IPS DF 4.7 (cell line): ENCODE measurements at regions not wholly inside any gene's neighbourhood (a gene's known extent, or its start where the extent isn't known, plus 50 kb on each side); places are given as distances from the start of the nearest gene placed in this dataset.

Experiments used
- DNase-seq: peaks from one replicate; pipeline ENCODE4 v3.0.0-alpha.2; 2013; ENCODE audit warnings: low spot score; ENCODE audit errors: extremely low read depth

DNA sequence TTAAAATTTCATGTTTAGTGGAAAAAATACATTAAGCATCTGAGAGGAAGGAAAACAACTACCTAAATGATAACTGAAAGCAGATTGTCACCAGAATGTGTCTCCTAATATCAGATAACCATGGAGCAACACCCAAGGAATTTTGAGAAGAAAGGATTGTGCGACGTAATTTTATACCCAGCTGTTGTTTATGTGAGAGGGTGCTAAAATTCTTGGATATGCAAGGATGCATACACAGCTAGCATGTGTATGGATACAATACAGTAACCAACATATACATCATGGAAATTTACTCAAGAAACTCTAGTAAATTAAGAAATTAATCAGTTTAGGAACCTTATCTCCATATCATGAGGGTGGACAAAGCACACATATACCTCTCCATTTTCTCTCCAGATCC is 290.9 kb downstream of the HS3ST3A1 start:
- DNase-seq: no peak

DNA sequence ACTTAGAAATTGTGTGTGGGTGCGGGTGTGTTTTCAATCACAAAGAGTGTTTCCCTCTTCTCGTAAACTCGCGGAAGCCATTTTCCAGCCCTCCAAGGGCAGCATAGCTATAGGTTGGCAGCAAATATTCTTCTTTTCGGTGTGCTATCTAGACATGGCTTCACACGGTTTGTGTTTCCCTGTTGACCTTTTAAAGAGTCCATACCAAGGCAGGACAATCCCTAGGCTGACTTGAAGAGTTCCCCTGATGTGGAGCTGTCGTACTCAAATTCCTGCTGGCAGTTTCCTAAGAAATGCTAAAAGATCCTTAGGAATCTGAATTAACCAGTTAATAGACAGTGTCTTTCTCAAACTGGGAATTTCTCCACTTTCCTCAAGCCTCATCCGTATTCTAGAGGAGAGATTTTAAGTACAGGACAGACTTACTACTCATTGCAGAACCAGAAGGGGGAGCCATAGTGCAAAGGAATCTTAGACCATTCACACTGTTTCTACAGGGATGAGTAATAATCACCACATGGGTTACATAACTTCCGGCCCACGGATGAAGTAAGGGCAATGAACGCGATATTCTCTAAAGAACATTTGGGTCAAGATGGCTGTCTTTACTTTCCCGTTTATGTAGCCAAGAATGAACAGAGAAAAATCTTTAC is 288.6 kb upstream of the ELAC2 start:
- DNase-seq: peak; percentile 79

DNA sequence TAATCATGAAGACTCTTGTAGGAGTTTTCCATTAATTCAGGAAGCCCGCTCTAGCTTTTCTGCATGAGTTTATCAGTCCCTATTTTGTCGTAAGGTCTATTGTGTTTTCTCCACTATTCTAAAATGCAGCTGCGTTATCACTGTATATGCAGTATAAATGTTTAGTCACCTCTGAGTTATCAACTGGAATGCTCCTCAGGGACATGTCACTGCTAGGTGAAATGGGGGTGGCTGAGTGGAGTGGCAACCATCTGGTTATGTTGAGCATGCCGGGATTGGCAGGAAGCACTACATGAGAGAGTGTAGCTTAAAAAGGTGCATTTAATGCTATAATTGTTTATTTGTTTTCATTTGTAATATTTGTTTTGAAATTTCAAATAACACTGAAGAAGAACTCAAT is 285.2 kb upstream of the ELAC2 start:
- no peak for DNase-seq

DNA sequence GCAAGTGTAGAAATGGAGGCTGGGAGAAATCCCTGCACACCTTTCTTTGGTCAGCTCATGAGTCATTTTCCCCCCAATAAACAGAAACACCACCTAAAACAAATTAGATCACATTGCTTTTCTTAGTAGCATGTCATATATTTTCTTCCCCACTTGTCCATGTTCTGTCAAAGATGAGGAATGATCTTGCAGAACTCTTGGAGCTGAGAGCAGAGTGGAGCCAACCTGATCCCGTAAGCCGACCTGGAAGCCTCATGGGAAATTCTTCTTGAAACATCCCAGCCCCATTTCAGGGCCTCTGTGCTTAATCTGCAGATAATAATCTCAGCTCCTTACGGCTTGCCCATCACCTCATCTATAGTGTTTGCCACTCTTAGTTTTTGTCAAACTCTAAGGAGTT is 284.6 kb upstream of the ELAC2 start:
- DNase-seq: no peak

DNA sequence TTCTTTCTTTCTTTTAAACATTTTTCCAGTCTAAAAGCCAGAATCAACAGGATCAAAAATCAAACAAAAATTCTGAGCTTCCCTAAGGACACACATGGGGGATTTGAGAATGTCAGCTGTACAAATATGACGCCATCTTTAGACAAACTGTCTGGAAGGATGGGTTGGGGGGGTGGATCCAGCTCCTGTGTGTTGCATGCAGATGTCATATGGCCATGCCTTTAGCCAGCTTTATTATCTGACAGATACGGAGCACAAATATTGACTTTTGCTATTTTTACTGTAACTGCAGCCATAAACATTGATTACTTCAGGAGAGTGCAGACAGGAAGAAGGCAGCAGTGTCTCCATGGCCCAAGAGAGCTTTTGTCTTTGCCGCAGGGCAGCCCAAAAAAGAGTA is 279.4 kb upstream of the ELAC2 start:
- no peak for DNase-seq

DNA sequence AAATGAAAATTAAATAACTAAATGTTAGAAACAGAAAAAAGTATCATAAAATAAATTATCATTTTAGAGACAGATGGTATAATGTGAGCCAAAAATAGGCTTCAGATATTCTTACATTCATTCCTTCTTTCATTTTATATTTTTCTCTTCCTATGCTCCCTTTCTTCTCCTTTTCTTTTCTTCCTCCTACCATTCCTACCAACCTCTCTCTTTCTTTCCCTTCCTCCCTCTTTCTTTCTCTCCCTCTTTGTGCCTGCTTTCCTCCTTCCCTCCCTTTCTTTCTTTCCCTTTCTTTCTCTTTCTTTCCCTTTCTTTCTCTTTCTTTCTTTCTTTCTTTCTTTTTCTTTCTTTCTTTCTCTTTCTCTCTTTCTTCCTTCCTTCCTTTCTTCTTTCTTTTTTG is 275.6 kb upstream of the ELAC2 start:
- DNase-seq: no peak

DNA sequence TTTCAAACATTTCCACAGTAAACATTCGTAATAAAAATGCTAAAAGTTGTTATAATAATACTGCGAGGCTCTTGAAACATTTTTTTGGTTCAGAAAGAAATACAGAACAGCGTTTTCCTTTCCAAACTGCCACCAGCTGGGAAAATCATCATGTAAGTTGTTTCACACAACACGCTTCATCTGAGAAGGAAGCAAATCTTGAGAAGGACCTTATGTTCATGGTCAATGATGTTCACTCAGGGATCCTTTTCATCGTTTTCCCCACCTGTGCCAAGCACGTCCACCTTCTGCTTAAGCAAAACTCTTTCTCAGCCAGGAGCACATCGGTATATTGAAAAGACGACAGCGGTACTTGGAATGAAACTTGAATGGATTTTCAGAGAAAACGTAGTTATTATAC is 274.5 kb upstream of the ELAC2 start:
- DNase-seq: no peak

DNA sequence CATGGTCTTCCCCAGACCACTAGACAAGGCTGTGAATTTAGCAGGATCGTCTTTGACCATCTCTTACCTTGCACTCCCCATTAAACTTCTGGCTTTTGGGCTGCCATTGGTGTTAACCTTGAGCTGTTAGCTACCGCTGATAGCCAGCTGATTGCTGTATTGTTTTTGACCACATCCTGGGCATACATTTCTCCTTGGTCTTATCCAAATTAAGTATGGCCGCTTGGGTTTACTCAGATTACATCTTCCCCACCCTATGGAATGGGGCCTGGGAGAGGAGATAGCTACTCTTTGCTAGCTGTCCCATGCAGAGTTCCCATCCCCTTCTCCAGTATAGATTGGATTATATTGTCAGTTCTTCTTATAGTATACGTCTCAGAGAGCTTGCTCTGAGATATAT is 270.4 kb upstream of the ELAC2 start:
- DNase-seq: no peak

DNA sequence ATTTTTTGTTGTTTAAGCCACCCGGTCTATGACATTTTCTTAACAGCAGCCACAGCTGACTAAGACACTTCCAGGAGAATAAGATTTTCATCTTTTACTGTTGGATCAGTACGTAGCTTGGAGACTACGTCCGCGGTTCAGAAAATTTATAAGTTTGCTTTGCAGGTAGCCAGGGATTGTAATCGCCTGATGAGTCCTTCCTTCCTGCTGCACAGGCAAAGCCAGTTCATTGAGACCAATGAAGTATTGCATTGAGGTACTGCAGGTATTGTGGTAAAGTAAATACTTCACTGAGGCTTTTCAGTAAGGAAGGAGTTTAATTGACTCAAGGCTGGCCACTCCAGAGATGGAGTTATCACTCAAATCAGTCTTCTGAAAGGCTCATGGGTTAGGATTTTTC is 269.4 kb upstream of the ELAC2 start:
- no peak for DNase-seq

DNA sequence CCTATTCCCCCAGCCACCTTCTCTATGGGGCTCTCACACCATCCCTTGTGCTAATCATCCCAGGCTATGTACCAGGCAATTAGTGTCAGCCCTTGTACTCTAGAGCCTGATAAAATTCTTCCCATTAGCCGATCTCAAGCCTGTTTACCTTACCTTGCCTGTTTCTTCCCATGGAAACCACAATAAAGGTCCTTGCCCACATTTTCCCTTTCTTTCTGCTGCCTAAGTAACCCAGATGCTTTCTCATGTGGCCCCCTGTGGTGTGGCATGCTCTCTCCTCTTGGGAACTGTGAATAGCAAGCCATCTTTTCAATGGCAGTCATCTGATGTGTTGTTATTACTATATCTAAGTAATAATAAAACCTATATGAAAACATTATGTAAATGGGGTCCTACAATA is 265.8 kb upstream of the ELAC2 start:
- no peak for DNase-seq

DNA sequence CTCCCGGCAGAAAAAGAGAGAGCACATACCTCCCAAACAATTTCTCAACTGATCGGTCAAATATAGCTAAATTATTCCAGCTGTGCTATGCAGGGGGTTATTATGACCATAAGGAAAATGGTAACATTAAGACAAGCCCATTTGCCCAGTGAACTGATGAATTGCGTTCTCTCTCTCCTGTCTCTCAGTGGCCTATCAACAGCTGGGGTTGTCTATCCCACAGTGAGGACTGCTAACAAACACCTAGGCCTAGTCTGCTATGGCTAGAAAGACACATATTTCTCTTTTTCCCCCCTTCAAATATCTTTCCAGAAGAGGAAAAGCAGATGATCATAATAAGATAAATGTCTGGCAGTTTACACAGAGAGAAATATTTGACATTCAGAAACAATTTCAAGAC is 263.8 kb upstream of the ELAC2 start:
- DNase-seq: no peak

DNA sequence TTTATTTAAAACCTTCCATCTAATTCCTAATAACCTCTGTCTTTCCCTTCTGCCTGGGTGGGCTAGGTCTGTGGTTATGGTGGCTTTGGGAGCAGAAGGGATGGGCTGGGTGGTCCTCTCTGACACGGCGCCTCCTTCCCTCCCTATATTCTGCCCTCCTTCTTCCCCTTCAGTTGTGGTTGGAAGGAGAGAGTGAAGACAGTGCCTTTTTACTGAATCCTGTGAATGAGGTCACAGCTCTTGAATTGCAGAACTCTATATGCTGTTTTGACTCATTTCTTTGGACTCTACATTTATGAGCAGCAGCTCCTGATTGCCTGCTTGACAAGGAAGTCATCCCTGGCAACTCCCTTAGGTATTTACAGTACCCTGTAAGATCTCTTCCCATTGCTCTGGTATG is 256.0 kb upstream of the ELAC2 start:
- DNase-seq: no peak

DNA sequence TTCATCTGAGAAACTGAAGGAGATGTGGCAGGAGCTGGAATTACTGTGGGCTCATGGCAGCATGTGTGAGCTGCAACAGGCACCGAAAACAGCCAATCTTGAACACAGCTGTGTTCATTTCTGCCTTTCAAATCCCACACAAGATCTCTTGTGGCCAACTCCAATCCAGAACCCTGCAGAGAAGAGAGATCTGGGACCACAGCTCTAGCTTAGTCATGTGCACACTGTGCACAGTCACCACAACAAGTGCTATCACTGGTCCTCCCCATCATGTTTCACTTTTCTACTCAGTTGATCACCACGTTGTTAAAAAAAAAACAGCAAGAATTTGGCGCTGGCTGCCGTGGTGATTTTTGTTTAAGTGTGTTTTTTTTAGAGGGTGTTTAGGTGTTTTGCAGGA is 254.5 kb upstream of the ELAC2 start:
- no peak for DNase-seq

DNA sequence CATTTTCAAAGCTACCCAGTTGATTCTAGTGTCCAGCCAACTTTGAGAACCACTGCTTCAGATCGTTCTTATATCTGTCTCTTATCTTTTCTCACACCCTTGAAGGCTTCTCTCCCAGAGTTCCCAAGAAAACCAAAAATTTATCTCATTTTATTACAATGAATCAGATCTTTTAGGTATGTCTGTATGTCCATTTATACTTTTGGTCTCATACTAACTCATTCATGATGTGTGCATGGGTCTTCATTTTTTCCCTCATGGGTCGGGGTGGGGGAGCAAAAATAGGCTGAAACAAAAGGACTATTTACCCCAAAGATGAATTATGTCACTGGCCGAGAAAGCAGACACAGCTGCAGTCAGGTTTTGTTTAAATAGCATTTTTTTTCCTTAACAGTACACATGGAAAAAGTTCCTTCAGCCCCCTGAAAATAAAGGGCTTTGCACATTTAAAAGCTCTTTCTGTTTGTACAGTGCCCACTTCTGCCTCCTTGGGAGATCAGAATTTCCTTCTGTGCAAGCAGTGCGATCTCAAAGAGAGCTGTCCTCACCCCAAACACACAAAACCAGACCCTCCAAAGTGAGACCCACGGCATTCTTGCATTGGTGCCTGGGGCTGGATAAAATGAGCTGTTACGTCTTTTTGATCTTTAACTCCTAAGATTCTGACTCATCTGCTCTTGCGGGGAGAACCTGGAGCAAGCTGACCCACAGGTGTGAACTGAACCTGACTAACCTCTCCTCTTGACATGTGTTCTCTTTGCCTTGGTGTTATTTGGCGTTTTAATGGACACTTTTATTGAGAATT is 251.2 kb upstream of the ELAC2 start:
- no peak for DNase-seq

DNA sequence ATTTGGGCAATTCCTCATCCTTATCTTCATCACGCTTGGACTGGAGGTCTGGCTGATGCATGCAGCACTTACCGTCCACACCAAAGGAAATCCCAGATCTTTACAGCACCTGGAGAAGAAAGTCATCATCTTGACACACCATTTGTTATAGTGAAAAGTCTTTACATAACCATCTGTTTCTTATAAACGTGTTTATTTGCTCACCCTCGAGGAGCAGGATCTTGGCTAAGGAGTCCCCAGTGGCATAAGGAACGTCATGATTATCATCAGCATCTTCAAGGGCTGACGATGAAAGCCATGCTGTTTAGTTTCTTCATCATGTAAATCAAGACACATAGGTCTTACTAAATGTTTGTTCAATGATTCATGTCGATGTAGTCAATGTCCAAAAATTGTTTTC is 248.8 kb upstream of the ELAC2 start:
- no peak for DNase-seq

DNA sequence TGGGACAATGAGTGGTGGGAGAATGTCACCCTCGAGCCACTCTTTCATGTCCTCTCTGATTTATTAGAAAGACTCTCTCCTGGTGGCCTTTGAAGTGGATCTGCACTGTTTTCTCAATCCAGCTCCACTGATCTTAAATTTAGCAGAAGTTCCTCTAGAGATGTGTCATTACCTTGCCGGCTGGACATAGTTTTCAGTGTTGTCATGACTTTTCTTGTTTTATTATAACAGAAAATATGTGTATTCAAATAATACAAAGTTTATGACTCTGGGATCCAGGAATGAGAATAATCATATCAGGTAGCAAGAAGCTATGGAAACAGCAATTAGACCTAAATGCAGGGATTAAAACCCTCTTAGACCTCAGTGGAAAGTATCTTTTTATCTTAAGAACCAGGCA is 247.5 kb upstream of the ELAC2 start:
- DNase-seq: no peak

DNA sequence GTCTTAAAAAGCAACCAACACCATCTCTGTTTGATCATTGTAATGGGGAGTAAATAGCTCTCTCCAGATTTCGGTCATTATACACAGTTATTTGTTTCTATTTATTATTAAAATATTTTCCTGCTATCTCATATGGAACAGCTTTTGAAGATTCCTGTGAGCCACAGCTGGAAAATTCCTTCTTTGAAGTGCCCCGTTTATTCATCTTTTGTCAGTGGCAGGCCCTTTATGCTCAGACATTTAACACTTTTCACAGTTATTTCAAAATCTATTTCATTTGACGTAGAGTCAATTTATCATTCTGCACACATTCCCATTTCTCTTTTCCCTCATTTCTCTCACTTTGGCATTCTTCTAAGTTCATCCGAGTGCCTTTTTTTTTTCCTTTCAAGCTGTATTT is 245.9 kb upstream of the ELAC2 start:
- DNase-seq: no peak

DNA sequence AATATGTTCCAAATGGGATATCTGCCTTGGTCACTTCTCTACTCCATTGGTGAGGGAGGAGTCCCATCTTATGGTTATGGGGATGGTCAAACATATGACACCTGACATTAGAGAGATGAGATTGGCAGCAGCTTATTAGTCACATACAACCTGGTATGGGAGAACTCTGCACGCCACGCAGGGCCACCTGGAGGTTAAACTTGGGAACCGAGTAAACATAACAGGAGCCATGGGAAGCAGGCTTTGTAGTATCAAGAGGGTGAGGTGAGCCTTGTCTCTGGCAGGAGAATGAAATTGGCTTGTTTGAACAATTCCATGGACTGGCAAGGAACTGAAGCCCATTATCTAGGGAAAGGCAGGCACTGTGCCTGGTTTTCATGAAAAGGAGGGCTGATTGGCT is 238.7 kb upstream of the ELAC2 start:
- DNase-seq: no peak

DNA sequence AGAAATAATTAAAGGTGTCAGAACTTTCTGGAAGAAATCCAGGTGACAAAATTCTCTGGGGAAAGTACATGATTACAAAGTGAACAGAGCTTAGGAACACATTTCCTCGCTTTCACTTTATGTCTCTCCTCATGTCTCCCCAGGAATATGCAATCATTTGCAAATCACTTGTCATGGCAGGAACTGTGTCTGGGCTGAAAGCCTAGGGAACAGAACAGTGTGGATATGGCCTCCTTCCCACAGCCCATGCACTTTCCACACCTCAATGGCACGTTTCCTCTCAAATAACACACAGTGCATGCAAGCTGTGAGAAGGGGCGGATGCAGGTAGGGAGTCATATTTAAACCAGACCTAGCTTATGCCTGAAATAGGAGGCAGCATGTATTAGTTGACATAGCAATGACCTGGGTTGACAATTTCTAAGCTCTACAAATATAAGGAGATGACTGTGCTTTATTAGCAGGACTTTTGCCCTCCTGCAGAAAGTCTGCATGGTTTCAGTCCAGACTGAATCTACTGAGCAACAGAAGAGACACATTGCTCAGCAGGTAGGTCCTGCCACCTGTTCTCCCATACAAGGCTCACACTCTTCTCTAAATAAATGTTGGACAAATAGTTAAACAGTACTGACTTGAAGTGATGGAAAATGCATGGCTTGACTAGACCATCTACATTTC is 236.0 kb upstream of the ELAC2 start:
- DNase-seq: no peak

DNA sequence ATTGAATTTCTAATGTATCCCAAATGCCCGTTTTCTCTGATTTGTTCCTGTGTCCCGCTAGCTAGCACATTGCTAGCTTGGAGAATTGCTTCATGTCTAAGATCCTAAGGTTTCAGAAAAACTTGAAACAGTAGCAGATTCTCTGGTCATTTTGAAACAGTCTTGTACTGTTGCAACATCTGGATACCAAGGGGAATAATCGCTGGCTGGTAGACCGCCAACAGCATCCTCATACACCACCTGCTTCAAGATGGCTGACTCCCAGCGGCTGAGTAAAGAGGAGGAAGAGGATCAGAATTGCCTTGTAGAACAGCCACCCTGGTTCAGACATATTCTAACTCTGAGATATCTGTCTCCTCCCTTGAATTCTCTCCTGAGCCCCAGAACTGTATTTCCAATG is 226.7 kb upstream of the ELAC2 start:
- no peak for DNase-seq

DNA sequence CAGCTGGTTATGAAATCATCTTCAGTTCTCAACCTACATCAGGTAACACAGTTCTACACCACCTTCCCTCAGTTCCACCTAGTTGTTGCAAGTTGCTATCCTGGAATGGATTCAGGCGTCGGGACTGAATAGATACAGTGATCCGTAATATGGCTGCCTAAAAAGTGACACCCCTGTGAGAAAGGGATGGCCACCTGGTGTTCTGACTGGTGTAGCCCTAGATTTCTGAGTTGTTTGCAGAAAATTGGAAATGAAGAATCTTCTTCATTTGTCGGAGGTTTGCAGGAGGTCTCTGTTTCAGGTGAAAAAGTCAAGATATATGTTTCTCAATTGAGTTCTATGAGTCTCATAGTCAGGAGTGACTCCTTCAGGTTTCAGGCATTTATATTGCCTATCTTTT is 225.8 kb upstream of the ELAC2 start:
- no peak for DNase-seq

DNA sequence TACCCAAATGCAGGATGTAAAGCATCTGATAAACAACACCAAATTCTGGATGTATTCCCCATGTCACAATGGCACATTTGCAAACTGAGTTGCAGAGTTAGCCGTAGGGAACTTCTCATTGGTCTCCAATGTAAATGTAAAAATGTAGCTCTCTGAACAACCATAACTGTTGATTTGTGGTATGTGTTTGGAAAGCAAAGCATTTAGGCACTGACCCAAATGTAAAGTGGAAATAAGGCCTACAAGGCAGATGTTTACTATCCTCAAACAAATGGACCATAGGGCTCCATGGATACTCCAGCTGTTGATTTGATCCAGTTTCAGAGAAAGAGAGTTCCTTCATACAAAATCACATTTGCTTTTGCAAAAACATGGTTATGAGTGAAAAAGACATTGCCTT is 223.0 kb upstream of the ELAC2 start:
- DNase-seq: no peak
